Omental fat pad (tissue), 3 donors: ENCODE measurements at regions not wholly inside any gene's neighbourhood (a gene's known extent, or its start where the extent isn't known, plus 50 kb on each side); places are given as distances from the start of the nearest gene placed in this dataset.

Source experiments
- ATAC-seq: fragments of 150-250 bp; one replicate; pipeline ENCODE4 v1.9.1; 2016; ENCODE audit warnings: mild to moderate bottlenecking, moderate library complexity; ENCODE audit not compliant: low FRiP score
- DNase-seq: peaks from one replicate; pipeline ENCODE4 v3.0.0-alpha.2; 2019; ENCODE audit warnings: low spot score
- CTCF ChIP-seq, 3 donors: fragments of 450-650 bp; IDR thresholded peaks; one replicate each; pipeline ENCODE4 v1.5.1; 2016 to 2017; ENCODE audit warnings: antibody characterized with exemption in 3 of 3, mild to moderate bottlenecking in 3 of 3, moderate library complexity in 2 of 3

- TF ChIP-seq CTCF (IDR thresholded peaks at IDR 0.05): no peak
- DNase-seq (no peak), ATAC-seq (no peak)
These were observed 107.4 kb downstream of the TUSC1 start for GRCh38 chr9:25570802-25571201.

- no peak for DNase-seq
- ATAC-seq: no peak
- no peak for TF ChIP-seq CTCF (IDR thresholded peaks at IDR 0.05)
These were observed 116.1 kb downstream of the TUSC1 start for GRCh38 chr9:25562101-25562500.

DNA sequence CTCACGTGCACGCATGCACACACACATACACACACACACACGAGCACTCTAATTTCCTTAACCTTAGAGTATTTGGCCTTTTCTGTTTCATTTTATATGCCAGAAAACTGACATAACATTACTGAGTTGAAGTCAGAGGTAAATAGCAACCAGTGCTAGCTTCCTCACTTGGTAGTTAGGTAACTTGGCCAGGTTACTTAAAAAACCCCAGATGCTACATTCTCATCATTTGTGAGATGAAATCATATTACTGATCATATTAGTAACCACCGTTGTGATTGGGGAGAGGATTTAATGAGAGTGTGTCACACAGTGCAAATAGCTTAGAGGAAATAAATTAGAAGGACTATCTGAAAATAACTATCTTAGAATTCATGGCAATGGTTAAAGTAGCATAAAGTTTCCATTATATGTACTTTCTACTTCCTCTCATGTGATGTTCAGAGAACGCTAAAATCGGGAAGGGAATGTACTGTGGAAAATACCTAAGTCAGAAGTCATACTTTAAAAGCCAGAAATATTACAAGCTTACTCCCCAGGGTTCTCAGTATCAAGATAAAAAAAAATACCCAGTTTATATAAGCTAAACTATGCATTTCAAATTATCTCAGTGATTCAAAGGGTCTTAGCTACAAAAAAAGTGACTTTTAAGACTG is 120.5 kb downstream of the TUSC1 start:
- ATAC-seq (no peak), DNase-seq (no peak)
- TF ChIP-seq CTCF (IDR thresholded peaks at IDR 0.05): no peak

- no peak for DNase-seq
- no peak for ATAC-seq
- TF ChIP-seq CTCF (IDR thresholded peaks at IDR 0.05): no peak
These were observed 121.7 kb downstream of the TUSC1 start for GRCh38 chr9:25556540-25556939.

DNA sequence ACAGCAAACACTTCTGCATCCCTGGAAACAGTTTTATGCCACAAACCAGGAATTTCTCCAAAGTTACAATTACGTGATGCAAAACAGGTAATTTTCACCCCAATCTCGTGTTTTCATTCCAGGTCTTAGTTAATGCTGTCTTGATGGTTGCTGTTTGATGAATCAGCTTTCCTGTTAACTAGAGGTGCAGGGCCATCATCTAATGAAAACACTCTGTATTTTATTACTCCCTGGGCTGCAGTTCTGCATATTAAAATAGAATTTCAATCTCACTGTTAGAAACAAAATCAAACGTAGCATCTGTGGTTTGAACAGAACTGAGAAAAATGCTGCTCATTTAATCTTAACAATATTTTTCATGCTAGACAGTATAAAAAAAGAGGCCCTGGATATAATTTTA is 129.4 kb downstream of the TUSC1 start:
- TF ChIP-seq CTCF (IDR thresholded peaks at IDR 0.05): no peak
- no peak for ATAC-seq
- no peak for DNase-seq

DNA sequence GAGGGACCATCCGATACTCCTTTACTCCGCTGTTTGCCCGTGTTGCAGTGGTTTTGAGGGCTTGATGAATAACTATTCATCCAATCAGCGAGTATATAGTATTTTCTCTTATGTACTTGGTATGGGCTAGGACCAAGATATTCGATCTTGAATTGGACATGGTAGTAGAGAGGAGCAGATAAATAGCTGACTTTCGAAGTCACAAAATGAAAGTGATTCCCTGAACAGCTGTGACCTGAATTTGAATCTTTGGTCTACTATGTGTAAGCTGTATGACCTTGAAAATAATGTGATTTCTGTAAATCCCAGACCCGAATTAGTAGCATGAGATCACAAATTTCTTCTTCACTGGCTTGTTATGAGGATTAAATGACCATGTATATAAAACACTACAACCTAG is 134.4 kb downstream of the TUSC1 start:
- DNase-seq (no peak), ATAC-seq (no peak)
- TF ChIP-seq CTCF (IDR thresholded peaks at IDR 0.05): no peak

GRCh38 chr9:25542319-25542718 is 135.9 kb downstream of the TUSC1 start:
- no peak for TF ChIP-seq CTCF (IDR thresholded peaks at IDR 0.05)
- no peak for DNase-seq
- ATAC-seq: no peak
